Panc1 (cell line): ENCODE measurements at regions not wholly inside any gene's neighbourhood (a gene's known extent, or its start where the extent isn't known, plus 50 kb on each side); places are given as distances from the start of the nearest gene placed in this dataset.

Experiments used
- CTCF ChIP-seq: fragments of 450-650 bp; IDR thresholded peaks from 2 replicates; pipeline ENCODE4 v1.5.1; 2017; ENCODE audit warnings: mild to moderate bottlenecking
- POLR2AphosphoS5 ChIP-seq: IDR thresholded peaks from 2 replicates; pipeline ENCODE4 v1.6.1; 2012; ENCODE audit warnings: mild to moderate bottlenecking, low read depth, low read length, moderate library complexity
- TCF7L2 ChIP-seq: IDR thresholded peaks from 2 replicates; pipeline ENCODE4 v1.6.1; 2011; ENCODE audit warnings: mild to moderate bottlenecking, low read depth, low read length, inconsistent platforms
- TF ChIP-seq, protein P1 (sequence below), 2 experiments: IDR thresholded peaks; 2 replicates each; pipeline ENCODE4 v1.6.1; 2011 to 2012; ENCODE audit warnings: low read depth in 2 of 2, control low read depth in 1 of 2, low read length in 1 of 2, mild to moderate bottlenecking in 1 of 2, moderate library complexity in 1 of 2; ENCODE audit not compliant: insufficient read depth in 1 of 2

DNA sequence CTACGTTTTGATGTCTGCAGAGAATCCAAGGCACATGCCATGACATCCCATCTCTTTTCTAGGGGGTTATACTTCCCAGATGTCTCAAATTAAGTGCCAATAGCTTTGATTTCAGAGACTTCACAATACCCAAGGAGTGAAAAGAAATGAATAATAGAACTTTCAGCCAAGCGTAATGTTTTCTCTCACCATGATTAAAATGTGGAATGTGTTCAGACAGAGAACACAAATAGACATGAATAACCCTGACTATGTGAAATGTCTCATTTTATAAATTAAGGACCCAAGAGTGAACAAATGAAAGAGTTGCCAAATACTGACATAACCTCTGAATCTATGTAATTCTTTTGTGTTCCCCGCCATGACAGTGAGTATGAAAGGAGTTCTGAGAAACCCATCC, 123.6 kb upstream of the GAP43 start:
- TF ChIP-seq CTCF (no peak), TCF7L2 (no peak), POLR2AphosphoS5 (no peak)
- TF ChIP-seq, protein P1, sequence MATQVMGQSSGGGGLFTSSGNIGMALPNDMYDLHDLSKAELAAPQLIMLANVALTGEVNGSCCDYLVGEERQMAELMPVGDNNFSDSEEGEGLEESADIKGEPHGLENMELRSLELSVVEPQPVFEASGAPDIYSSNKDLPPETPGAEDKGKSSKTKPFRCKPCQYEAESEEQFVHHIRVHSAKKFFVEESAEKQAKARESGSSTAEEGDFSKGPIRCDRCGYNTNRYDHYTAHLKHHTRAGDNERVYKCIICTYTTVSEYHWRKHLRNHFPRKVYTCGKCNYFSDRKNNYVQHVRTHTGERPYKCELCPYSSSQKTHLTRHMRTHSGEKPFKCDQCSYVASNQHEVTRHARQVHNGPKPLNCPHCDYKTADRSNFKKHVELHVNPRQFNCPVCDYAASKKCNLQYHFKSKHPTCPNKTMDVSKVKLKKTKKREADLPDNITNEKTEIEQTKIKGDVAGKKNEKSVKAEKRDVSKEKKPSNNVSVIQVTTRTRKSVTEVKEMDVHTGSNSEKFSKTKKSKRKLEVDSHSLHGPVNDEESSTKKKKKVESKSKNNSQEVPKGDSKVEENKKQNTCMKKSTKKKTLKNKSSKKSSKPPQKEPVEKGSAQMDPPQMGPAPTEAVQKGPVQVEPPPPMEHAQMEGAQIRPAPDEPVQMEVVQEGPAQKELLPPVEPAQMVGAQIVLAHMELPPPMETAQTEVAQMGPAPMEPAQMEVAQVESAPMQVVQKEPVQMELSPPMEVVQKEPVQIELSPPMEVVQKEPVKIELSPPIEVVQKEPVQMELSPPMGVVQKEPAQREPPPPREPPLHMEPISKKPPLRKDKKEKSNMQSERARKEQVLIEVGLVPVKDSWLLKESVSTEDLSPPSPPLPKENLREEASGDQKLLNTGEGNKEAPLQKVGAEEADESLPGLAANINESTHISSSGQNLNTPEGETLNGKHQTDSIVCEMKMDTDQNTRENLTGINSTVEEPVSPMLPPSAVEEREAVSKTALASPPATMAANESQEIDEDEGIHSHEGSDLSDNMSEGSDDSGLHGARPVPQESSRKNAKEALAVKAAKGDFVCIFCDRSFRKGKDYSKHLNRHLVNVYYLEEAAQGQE (IDR thresholded peaks at IDR 0.05; ENCODE audit: insufficient read depth in 1 of 2, low read depth in 2 of 2, low read length in 1 of 2) = no peak
